ENCODE measurements at regions not wholly inside any gene's neighbourhood (a gene's known extent, or its start where the extent isn't known, plus 50 kb on each side); places are given as distances from the start of the nearest gene placed in this dataset.

DNA sequence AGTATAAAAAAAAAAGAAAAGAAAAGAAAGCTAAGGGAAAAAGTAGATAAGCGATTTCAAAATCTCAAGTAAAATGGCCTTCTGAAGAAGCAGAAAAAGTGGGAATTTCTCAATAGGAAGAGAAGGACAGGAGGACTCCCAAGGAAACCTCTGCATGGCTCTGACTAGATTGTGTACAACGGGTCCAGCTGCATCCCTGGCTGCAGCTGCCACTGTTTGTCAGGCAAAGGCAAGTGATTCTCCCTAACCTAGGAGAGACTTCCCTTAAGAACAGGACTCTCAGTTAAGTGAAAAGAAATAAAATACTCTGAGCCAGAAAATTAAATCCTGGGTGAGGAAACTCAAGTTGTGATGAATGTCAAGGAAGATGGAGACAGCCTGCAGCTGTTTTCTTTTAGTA is 298.6 kb upstream of the KIAA1217 start:
- Histone ChIP-seq H3K27ac (no peak overlapping the region), H3K4me3 (no peak overlapping the region), H2AFZ (no peak overlapping the region), H3K79me2 (ENCODE audit: insufficient read depth) (no peaks in the 10 kb centered on the region), H3K9me2 (ENCODE audit: insufficient read depth) (no peaks in the 10 kb centered on the region), H3K4me2 (ENCODE audit: unreplicated experiment) (no peak overlapping the region), H3K4me1 (ENCODE audit: insufficient read depth) (no peaks in the 10 kb centered on the region), H3K27me3 (replicated peaks; ENCODE audit: insufficient read depth) (no peaks in the 10 kb centered on the region), H3K36me3 (ENCODE audit: low read depth) (no peaks in the 10 kb centered on the region), H4K20me1 (ENCODE audit: insufficient read depth) (no peaks in the 10 kb centered on the region), H3K9ac (no peak overlapping the region), H3K9me3 (ENCODE audit: low read depth) (no peaks in the 10 kb centered on the region), H3F3A (ENCODE audit: insufficient read depth) (no peaks in the 10 kb centered on the region)
- TF ChIP-seq EZH2 (IDR thresholded peaks at IDR 0.05; ENCODE audit: insufficient read depth, poor library complexity, severe bottlenecking), result no peak
- TF ChIP-seq EZH2phosphoT487 (IDR thresholded peaks at IDR 0.05; ENCODE audit: insufficient read depth, low read depth), result no peak
- DNase-seq, result no peak
- in situ Hi-C loops (cut with MboI), result no loop called here
- WGBS, 2 experiments (ENCODE audit: low coverage in 1 of 2, low lambda C conversion rate in 2 of 2, missing lambda C conversion rate in 2 of 2), result 30 to 37% methylated on average over 2 of the region's 2 CpGs

DNA sequence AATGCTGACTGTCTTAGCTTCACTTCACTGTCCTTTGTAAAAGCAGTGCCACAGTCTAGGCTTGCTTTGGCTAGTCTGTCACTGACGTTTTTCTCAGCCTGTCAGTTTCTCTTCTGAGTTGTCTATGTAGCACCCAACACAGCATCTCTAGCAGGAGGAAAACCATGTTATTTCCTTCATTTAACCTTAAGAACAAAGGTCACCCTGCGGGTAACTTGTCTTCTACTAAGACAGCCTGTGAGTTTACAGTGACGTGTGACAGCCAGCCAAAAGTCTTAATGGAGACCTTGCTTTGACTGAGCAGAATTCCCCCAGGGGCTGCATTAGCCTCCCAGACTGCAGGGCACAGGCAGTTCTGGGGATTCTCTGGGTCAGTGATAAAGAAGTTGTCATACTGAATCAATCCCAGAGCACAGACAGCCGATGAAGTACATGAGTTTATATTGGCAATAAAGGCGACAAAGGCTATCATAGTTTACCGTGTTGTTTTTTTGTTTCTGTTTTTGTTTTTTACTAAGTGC is 296.0 kb upstream of the KIAA1217 start:
- H3K27ac ChIP-seq, result no peak overlapping the region

DNA sequence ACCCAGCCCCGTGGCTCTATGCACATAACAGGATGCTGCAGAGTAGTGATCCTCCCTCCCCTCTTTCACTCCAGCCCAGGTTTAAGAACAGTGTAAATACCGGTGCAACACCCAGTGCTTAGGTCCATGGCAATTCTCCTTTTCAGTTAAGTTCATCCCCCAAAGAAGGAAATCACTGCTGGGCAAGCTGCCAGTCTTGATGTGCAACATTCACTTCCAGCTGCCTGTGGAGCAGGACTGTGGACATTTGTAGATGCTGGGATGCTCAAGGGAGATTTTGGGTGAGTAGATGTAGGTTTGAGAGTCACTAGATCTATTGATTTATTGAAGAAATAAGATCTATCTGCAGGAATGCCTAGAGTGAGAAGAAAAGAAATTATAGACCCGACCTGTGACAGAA is 294.3 kb upstream of the KIAA1217 start:
- WGBS, 2 experiments (ENCODE audit: low coverage in 1 of 2, low lambda C conversion rate in 2 of 2, missing lambda C conversion rate in 2 of 2), result 24 to 27% methylated on average over 3 of the region's 3 CpGs
- no peaks in the 10 kb centered on the region for H3K9me3 ChIP-seq (ENCODE audit: low read depth)

More for the DNA sequence above, 296.0 kb upstream of the KIAA1217 start:
- H3F3A ChIP-seq (ENCODE audit: insufficient read depth), result no peaks in the 10 kb centered on the region
- no peak overlapping the region for H3K9ac ChIP-seq
- no peaks in the 10 kb centered on the region for H3K27me3 ChIP-seq (replicated peaks; ENCODE audit: insufficient read depth)
- no peaks in the 10 kb centered on the region for H3K36me3 ChIP-seq (ENCODE audit: low read depth)
- H3K4me3 ChIP-seq, result no peak overlapping the region
- no peak overlapping the region for H3K4me2 ChIP-seq (ENCODE audit: unreplicated experiment)
- no peaks in the 10 kb centered on the region for H3K4me1 ChIP-seq (ENCODE audit: insufficient read depth)
- H3K9me3 ChIP-seq (ENCODE audit: low read depth), result no peaks in the 10 kb centered on the region
- H2AFZ ChIP-seq, result no peak overlapping the region
- DNase-seq, result no peak
- WGBS, 2 experiments (ENCODE audit: low coverage in 1 of 2, low lambda C conversion rate in 2 of 2, missing lambda C conversion rate in 2 of 2), result 19 to 26% methylated on average over 6 of the region's 6 CpGs
- H3K9me2 ChIP-seq (ENCODE audit: insufficient read depth), result no peaks in the 10 kb centered on the region
- no peaks in the 10 kb centered on the region for H3K79me2 ChIP-seq (ENCODE audit: insufficient read depth)
- TF ChIP-seq EZH2phosphoT487 (IDR thresholded peaks at IDR 0.05; ENCODE audit: insufficient read depth, low read depth) (no peak), EZH2 (IDR thresholded peaks at IDR 0.05; ENCODE audit: insufficient read depth, poor library complexity, severe bottlenecking) (no peak)
- in situ Hi-C loops (cut with MboI), result no loop called here
- H4K20me1 ChIP-seq (ENCODE audit: insufficient read depth), result no peaks in the 10 kb centered on the region

DNA sequence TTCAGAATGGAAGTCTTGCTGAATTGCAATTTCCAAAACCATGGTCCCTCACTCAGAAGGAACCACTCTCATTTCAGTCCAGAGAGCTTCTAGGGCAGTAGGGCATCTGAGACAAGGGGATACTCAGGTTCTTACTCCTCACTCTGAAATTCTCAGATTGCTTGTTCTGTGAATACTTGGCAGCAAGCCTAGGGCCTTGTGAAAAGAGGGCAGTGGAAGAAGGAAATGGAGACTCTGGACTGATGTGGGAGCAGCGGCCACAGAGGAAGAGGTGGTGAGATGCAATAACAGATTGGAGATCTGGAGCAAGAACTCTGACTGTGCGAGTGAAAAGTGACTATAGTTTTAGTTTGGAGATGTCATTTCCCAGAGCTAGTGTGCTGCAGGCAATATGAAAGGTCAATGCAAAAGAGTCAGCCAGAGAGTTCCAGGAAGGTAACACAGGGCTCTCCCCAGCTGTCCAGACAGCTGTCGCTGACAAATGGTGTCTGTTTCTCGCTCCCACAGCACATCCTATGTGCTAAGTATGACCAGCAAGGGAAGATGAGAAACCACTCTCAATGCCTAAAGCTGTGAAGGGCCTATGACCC is 291.6 kb upstream of the KIAA1217 start:
- no peaks in the 10 kb centered on the region for H3K4me1 ChIP-seq (ENCODE audit: insufficient read depth)
- no peaks in the 10 kb centered on the region for H3F3A ChIP-seq (ENCODE audit: insufficient read depth)
- no peaks in the 10 kb centered on the region for H3K9me3 ChIP-seq (ENCODE audit: low read depth)
- in situ Hi-C loops (cut with MboI), result no loop called here
- H4K20me1 ChIP-seq (ENCODE audit: insufficient read depth), result no peaks in the 10 kb centered on the region
- H3K9me2 ChIP-seq (ENCODE audit: insufficient read depth), result no peaks in the 10 kb centered on the region
- no peak overlapping the region for H2AFZ ChIP-seq
- no peak overlapping the region for H3K4me2 ChIP-seq (ENCODE audit: unreplicated experiment)
- H3K4me3 ChIP-seq, result no peak overlapping the region
- 23 to 24% methylated on average over 3 to 4 of the region's 4 CpGs for WGBS, 2 experiments (ENCODE audit: low coverage in 1 of 2, low lambda C conversion rate in 2 of 2, missing lambda C conversion rate in 2 of 2)
- TF ChIP-seq EZH2 (IDR thresholded peaks at IDR 0.05; ENCODE audit: insufficient read depth, poor library complexity, severe bottlenecking) (no peak), EZH2phosphoT487 (IDR thresholded peaks at IDR 0.05; ENCODE audit: insufficient read depth, low read depth) (no peak)
- no peaks in the 10 kb centered on the region for H3K27me3 ChIP-seq (replicated peaks; ENCODE audit: insufficient read depth)
- no peak overlapping the region for H3K9ac ChIP-seq
- DNase-seq, result no peak
- H3K79me2 ChIP-seq (ENCODE audit: insufficient read depth), result no peaks in the 10 kb centered on the region
- H3K36me3 ChIP-seq (ENCODE audit: low read depth), result no peaks in the 10 kb centered on the region
- H3K27ac ChIP-seq, result no peak overlapping the region

More for the DNA sequence above, 294.3 kb upstream of the KIAA1217 start:
- Histone ChIP-seq H2AFZ (no peak overlapping the region), H3K27ac (no peak overlapping the region), H3K4me3 (no peak overlapping the region), H3K4me2 (ENCODE audit: unreplicated experiment) (no peak overlapping the region), H3K4me1 (ENCODE audit: insufficient read depth) (no peaks in the 10 kb centered on the region), H3K9me2 (ENCODE audit: insufficient read depth) (no peaks in the 10 kb centered on the region), H3K9ac (no peak overlapping the region), H3K36me3 (ENCODE audit: low read depth) (no peaks in the 10 kb centered on the region), H4K20me1 (ENCODE audit: insufficient read depth) (no peaks in the 10 kb centered on the region), H3F3A (ENCODE audit: insufficient read depth) (no peaks in the 10 kb centered on the region), H3K27me3 (replicated peaks; ENCODE audit: insufficient read depth) (no peaks in the 10 kb centered on the region), H3K79me2 (ENCODE audit: insufficient read depth) (no peaks in the 10 kb centered on the region)
- in situ Hi-C loops (cut with MboI), result no loop called here
- DNase-seq, result no peak
- no peak for TF ChIP-seq EZH2phosphoT487 (IDR thresholded peaks at IDR 0.05; ENCODE audit: insufficient read depth, low read depth)
- TF ChIP-seq EZH2 (IDR thresholded peaks at IDR 0.05; ENCODE audit: insufficient read depth, poor library complexity, severe bottlenecking), result no peak

Data from GM23248 (cell line).